Activated CD4-positive, CD25-positive, alpha-beta regulatory T cell treated with anti-CD3 and anti-CD28 coated beads, Interleukin-2, amount 50 U/mL, for 24 hours (primary cell): ENCODE measurements at regions not wholly inside any gene's neighbourhood (a gene's known extent, or its start where the extent isn't known, plus 50 kb on each side); places are given as distances from the start of the nearest gene placed in this dataset.
"Not testable (repeated sequence)": the region's sequence is repeated elsewhere in the genome, so short reads cannot be mapped to it uniquely, and the experiment has no call there.

ENCODE experiments used
- ATAC-seq, 2 donors: fragments of 150-1000 bp; cut with Tn5 transposase; one replicate each; pipeline ENCODE4 v1.10.0; 2021; ENCODE audit warnings: mild to moderate bottlenecking in 1 of 2, moderate library complexity in 1 of 2

- no peak for ATAC-seq
These were observed 85.3 kb downstream of the RFLNA start for GRCh38 chr12:124379938-124380754.

DNA sequence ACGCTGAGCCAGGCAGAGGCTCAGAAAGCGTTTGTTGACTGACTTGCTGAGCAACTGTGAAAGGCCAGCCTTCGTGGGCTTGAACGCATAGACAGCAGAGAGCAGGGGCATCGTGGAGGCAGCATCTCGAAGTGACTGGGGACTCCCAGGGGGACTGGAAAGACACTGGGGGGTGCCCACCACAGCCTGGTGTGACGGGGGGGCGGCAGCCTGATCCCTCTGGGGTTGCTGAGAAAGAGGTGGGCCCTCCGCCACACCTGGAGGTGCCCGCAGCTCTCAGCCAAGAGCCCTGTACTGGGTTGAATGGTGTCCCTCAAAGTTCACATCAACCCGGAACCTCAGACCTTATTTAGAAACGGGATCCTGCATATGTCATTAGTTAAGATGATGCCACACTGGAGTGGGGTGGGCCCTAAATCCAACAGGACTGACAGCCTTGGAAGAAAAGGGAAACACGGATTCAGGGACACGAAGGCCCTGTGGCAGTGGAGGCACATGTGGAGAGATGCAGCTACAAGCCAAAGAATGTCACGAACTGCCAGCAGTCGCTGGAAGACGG, 84.6 kb downstream of the RFLNA start:
- ATAC-seq = no peak

DNA sequence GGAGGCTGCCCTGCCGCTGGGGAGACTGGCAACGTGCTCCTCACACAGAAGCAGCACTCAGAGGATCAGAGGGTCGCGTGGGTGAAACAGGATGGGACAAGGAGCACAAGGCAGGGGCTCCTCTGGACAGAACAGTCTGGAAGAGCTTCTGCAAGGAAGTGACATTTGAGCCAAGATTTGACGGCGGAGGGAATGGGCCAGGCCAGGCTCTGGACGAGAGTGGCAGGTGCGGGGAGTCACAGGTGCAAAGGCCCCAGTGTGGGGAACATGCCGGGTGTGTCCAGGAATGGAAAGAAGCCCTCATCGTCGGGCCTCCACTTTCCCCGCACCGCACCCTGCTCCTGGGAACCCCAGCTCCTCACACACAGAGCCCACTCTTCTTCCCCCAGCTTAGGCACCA, 84.0 kb downstream of the RFLNA start:
- no peak for ATAC-seq

- no peak for ATAC-seq
These were observed 83.2 kb downstream of the RFLNA start for GRCh38 chr12:124377981-124378509.

- no peak for ATAC-seq
These were observed 81.5 kb downstream of the RFLNA start for GRCh38 chr12:124376435-124376834.

DNA sequence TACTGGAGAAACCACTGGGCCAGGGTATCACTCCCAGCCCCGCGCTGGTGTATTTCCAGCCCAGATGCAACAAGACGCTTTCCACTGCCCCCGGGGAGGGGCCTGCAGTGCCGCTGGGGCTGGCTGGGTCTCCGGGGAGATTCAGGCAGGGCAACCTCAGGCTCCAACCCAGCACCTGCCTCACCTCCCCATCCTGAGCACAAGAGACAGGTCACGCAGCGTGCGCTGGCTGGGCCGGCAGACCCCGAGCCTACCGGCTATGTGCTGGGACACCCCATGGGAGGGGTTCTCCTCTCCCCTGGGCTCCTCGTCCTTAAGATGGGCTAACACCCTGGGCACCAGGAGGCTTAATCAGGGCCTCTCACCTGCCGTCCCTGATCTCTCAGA, 80.9 kb downstream of the RFLNA start:
- ATAC-seq = no peak

GRCh38 chr12:124375141-124375788, 80.4 kb downstream of the RFLNA start:
- ATAC-seq = no peak

GRCh38 chr12:124374567-124374966, 79.7 kb downstream of the RFLNA start:
- no peak for ATAC-seq

DNA sequence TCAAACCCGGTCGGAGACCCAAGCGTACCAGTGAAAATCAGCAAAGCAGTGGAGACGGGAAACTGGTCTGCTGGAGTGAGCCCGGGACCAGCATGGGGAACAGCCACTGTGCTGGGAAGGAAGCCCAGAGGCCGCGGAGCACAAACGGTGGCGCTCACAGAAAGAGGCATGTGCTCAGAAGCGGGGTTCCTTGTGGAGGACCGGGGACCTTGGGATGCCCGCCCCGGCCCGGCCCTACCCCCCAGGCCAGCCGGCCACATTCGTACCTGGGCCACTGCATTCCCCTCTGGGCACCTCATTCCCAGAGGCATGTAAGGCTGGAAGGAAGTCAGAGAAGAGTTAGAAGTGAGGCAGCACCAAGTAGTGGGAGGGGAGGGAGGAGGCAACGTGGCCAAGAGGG, 79.3 kb downstream of the RFLNA start:
- no peak for ATAC-seq

DNA sequence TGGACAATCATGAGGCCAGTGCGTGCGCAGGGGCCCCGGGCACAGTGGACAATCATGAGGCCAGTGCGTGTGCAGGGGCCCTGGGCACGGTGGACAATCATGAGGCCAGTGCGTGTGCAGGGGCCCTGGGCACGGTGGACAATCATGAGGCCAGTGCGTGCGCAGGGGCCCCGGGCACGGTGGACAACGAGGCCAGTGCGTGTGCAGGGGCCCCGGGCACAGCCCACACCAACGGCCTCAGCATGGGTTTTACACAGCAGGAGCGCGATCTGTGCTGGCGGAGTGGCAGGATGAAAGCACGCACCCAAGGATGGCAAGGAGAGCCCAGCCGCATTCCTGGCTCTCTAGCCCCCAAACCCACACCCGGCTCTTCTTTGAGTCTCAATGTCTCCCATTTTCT, 78.8 kb downstream of the RFLNA start:
- not testable (repeated sequence) for ATAC-seq

- no peak for ATAC-seq
These were observed 77.9 kb downstream of the RFLNA start for GRCh38 chr12:124372831-124373230.

DNA sequence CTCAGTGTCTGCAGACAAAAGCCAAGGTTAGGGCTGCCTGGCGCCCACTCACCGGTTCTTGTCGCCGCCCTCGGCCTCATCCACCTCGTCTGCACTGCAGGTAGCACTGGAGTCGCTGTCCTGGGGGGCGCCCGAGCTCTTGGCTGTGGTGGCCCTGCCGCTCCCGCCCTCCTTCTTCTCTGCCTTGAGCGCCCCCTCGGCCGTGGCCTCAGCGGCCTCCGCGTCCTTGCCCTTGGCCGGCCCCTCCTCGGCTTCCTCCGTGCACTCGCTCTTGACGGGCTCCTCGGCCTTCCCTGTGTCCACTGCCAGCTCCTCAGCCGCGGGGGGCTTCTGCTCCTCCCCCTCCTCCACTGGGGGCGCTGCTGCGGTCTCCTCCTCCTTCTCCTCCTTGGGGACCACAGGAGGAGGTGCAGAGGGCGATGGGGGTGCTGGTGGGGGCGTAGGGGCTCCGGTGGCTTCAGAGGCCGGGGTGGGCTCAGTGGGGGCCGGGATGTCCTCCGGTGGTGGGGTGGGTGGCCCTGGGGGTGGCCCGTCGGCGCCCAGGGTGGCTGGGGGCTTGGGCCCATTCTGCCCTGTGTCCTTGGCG, 77.2 kb downstream of the RFLNA start:
- ATAC-seq = no peak

- no peak for ATAC-seq
These were observed 76.5 kb downstream of the RFLNA start for GRCh38 chr12:124371366-124371765.

GRCh38 chr12:124370851-124371250, 76.0 kb downstream of the RFLNA start:
- ATAC-seq = no peak

- ATAC-seq = no peak
These were observed 75.5 kb downstream of the RFLNA start for GRCh38 chr12:124370384-124370783.

GRCh38 chr12:124369827-124370378, 75.0 kb downstream of the RFLNA start:
- no peak for ATAC-seq

DNA sequence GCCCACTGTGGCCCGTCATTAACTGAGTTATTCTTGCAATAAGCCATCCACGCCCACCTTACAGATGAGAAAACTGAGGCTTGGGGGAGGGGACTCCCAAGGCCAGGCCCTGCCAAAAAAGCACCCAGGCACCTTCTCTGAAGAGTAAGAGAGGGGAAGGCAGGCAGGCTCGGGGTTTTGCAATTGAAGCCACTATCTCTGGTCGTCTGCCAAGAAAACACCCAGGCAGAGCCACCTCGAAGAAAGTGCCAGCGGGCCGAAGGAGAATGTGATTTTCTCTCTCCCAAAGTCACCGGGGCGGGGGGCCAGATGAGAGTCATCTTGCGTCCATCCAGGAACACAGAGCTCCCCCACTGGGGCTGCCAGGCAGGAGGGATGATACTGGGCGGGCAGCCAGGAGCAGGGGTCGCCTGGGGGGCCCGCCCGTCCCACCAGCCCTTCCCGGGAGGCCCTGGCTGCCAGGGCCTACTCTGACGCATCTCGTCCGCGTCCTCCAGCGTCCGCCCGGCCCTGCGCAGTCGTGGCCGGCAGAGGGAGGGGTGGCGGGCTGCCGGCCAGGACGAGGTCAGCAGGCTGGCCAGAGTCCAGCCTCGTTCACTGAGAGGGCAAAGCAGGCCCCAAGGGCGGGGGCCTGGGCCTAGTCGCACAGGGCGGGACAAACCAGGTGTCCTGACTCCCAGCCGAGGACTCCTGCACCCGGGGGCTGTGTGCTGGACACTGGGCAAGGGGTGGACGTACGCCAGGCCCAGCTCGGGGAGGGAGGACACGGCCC, 74.3 kb downstream of the RFLNA start:
- ATAC-seq = no peak

- ATAC-seq = no peak
These were observed 73.6 kb downstream of the RFLNA start for GRCh38 chr12:124368421-124369032.

GRCh38 chr12:124365726-124366430, 71.0 kb downstream of the RFLNA start:
- no peak for ATAC-seq
